ENCODE measurements at regions not wholly inside any gene's neighbourhood (a gene's known extent, or its start where the extent isn't known, plus 50 kb on each side); places are given as distances from the start of the nearest gene placed in this dataset.

DNA sequence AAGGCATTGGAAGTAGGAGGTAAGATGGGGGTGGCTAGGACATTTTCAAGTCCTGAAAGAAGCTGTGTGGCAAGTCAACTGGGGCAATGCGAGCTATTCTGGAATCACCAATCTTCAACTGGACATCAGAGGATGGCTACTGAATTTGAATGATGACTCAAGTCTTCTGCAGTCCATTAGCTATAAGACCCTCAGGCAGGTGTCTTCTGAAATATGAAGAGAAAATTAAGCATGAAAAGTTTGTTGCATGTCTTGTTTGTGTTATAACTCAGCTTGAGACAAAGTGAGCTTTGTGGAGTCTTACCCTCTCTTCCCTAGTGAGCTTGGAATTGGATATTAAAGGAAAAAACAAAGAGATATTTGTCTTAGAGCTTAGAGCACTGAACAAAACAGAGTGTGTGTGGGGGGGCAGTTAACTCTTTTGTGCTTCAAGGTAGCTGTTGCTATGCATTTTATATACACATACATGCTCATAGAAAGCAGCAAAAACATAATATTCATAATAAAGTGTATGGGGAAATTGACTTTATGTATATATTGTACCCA, 979.1 kb downstream of the MCTP2 start:
- no peak for TF ChIP-seq TAF1 (IDR thresholded peaks at IDR 0.05; ENCODE audit: borderline replicate concordance, insufficient read depth, low read length)
- TF ChIP-seq POLR2AphosphoS5 (IDR thresholded peaks at IDR 0.05; ENCODE audit: low read depth, low read length): no peak
- no peak for TF ChIP-seq FOXP2 (optimal IDR thresholded peaks at IDR 0.05; ENCODE audit: borderline replicate concordance, extremely low read depth, extremely low read length, insufficient read depth)
- TF ChIP-seq, protein P1, sequence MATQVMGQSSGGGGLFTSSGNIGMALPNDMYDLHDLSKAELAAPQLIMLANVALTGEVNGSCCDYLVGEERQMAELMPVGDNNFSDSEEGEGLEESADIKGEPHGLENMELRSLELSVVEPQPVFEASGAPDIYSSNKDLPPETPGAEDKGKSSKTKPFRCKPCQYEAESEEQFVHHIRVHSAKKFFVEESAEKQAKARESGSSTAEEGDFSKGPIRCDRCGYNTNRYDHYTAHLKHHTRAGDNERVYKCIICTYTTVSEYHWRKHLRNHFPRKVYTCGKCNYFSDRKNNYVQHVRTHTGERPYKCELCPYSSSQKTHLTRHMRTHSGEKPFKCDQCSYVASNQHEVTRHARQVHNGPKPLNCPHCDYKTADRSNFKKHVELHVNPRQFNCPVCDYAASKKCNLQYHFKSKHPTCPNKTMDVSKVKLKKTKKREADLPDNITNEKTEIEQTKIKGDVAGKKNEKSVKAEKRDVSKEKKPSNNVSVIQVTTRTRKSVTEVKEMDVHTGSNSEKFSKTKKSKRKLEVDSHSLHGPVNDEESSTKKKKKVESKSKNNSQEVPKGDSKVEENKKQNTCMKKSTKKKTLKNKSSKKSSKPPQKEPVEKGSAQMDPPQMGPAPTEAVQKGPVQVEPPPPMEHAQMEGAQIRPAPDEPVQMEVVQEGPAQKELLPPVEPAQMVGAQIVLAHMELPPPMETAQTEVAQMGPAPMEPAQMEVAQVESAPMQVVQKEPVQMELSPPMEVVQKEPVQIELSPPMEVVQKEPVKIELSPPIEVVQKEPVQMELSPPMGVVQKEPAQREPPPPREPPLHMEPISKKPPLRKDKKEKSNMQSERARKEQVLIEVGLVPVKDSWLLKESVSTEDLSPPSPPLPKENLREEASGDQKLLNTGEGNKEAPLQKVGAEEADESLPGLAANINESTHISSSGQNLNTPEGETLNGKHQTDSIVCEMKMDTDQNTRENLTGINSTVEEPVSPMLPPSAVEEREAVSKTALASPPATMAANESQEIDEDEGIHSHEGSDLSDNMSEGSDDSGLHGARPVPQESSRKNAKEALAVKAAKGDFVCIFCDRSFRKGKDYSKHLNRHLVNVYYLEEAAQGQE (IDR thresholded peaks at IDR 0.05; ENCODE audit: insufficient read depth in 1 of 2, low read depth in 2 of 2, low read length in 2 of 2): no peak
- TF ChIP-seq SIN3A (IDR thresholded peaks at IDR 0.05; ENCODE audit: borderline replicate concordance, insufficient read depth, low read length): no peak

DNA sequence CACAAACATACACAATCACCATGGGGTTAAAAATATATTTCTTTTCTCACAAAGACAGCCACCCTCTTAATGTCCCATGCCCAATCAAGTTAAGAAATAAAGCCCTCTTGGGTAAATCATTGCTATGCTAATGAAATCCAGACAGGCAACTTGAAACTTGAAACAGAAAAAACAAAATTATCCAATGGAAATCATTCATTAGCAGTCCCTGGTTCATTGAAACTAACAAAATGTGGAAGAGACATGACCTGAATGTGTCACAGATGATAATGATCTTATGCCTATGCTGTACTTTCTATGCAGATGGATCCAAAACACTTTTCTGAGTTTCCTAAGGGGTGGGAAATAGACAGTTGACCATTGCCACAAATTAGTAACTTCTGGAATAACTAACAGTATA, 983.7 kb downstream of the MCTP2 start:
- TF ChIP-seq FOXP2 (optimal IDR thresholded peaks at IDR 0.05; ENCODE audit: borderline replicate concordance, extremely low read depth, extremely low read length, insufficient read depth): no peak
- TF ChIP-seq SIN3A (IDR thresholded peaks at IDR 0.05; ENCODE audit: borderline replicate concordance, insufficient read depth, low read length): no peak
- no peak for TF ChIP-seq POLR2AphosphoS5 (IDR thresholded peaks at IDR 0.05; ENCODE audit: low read depth, low read length)
- TF ChIP-seq, protein P1 (IDR thresholded peaks at IDR 0.05; ENCODE audit: insufficient read depth in 1 of 2, low read depth in 2 of 2, low read length in 2 of 2): no peak
- TF ChIP-seq TAF1 (IDR thresholded peaks at IDR 0.05; ENCODE audit: borderline replicate concordance, insufficient read depth, low read length): no peak

DNA sequence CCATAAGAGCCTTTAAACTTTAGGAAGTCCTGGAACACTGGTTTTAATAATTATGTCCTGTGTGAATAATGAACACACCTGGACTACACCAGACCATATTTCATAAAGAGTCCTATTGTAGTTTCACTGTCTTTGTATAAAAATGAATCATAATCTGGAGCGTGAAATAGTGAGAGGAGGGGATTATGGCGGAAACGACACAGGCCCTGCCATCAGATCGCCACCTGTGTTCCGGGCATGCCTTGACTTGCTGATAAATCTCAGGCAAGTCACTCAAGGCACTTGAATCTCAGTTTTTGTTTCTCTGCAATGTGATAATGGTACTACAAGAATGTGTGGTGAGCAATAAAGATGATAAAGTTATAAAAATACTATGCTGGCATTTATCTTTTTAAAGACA, 995.5 kb downstream of the MCTP2 start:
- no peak for TF ChIP-seq TAF1 (IDR thresholded peaks at IDR 0.05; ENCODE audit: borderline replicate concordance, insufficient read depth, low read length)
- TF ChIP-seq, protein P1 (IDR thresholded peaks at IDR 0.05; ENCODE audit: insufficient read depth in 1 of 2, low read depth in 2 of 2, low read length in 2 of 2): no peak
- TF ChIP-seq SIN3A (IDR thresholded peaks at IDR 0.05; ENCODE audit: borderline replicate concordance, insufficient read depth, low read length): no peak
- no peak for TF ChIP-seq FOXP2 (optimal IDR thresholded peaks at IDR 0.05; ENCODE audit: borderline replicate concordance, extremely low read depth, extremely low read length, insufficient read depth)
- TF ChIP-seq POLR2AphosphoS5 (IDR thresholded peaks at IDR 0.05; ENCODE audit: low read depth, low read length): no peak

DNA sequence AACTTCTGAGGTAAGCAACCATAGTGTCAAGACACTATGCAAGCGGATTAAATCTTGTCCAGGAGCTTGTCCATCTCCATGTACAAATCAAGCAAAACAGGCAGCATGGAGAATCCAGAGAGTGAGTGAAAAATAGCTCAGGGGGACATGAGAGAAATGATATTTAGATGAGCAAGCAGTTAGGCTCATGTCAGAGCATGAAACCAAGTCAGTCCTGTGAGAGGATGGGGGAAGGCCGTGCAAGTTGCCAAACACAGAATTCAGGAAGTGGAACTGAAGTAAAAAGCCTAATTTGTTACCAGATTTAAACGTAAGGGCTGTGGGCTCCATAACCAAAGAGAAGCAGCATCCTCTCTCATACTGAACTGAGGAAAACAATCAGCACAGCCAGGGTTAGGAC, 995.9 kb downstream of the MCTP2 start:
- no peak for TF ChIP-seq POLR2AphosphoS5 (IDR thresholded peaks at IDR 0.05; ENCODE audit: low read depth, low read length)
- TF ChIP-seq SIN3A (IDR thresholded peaks at IDR 0.05; ENCODE audit: borderline replicate concordance, insufficient read depth, low read length): no peak
- TF ChIP-seq FOXP2 (optimal IDR thresholded peaks at IDR 0.05; ENCODE audit: borderline replicate concordance, extremely low read depth, extremely low read length, insufficient read depth): no peak
- no peak for TF ChIP-seq TAF1 (IDR thresholded peaks at IDR 0.05; ENCODE audit: borderline replicate concordance, insufficient read depth, low read length)
- TF ChIP-seq, protein P1 (IDR thresholded peaks at IDR 0.05; ENCODE audit: insufficient read depth in 1 of 2, low read depth in 2 of 2, low read length in 2 of 2): no peak

Measured in PFSK-1 (cell line).